ENCODE measurements at regions not wholly inside any gene's neighbourhood (a gene's known extent, or its start where the extent isn't known, plus 50 kb on each side); places are given as distances from the start of the nearest gene placed in this dataset.

DNA sequence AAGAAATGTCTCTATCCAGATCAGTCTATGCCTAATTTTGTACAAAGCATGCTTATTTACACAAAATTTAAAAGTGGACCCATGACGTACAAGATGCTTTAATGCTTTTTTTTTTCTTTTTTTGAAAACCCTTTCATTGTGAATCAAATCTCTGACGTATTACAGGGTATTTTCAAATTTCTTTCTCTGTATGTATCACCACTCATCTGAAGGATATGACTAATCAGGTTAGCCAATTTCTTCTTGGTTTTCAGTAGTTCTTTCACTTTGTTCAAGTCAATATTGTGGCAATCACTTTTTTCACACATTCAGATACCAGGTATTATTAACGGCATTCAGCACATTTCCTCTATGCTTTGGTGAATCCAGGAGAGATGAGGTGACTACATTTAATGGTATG, 685.3 kb downstream of the TRHDE start:
- H3K27ac ChIP-seq, result no peak overlapping the region
- no peaks in the 10 kb centered on the region for H3K4me1 ChIP-seq
- H3K4me3 ChIP-seq, result no peak overlapping the region
- TF ChIP-seq POLR2AphosphoS5 (IDR thresholded peaks at IDR 0.05) (no peak), POLR2A (IDR thresholded peaks at IDR 0.05) (no peak)
- TF ChIP-seq, protein P1, sequence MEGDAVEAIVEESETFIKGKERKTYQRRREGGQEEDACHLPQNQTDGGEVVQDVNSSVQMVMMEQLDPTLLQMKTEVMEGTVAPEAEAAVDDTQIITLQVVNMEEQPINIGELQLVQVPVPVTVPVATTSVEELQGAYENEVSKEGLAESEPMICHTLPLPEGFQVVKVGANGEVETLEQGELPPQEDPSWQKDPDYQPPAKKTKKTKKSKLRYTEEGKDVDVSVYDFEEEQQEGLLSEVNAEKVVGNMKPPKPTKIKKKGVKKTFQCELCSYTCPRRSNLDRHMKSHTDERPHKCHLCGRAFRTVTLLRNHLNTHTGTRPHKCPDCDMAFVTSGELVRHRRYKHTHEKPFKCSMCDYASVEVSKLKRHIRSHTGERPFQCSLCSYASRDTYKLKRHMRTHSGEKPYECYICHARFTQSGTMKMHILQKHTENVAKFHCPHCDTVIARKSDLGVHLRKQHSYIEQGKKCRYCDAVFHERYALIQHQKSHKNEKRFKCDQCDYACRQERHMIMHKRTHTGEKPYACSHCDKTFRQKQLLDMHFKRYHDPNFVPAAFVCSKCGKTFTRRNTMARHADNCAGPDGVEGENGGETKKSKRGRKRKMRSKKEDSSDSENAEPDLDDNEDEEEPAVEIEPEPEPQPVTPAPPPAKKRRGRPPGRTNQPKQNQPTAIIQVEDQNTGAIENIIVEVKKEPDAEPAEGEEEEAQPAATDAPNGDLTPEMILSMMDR (IDR thresholded peaks at IDR 0.05), result no peak
- no peaks in the 10 kb centered on the region for H3K27me3 ChIP-seq
- no peak for DNase-seq (ENCODE audit: low spot score in 2 of 2)
- H3K36me3 ChIP-seq, result no peaks in the 10 kb centered on the region
- intact Hi-C loops (cut with DNase I; ENCODE audit: low total_unique reads), result no loop called here
- no peaks in the 10 kb centered on the region for H3K9me3 ChIP-seq

DNA sequence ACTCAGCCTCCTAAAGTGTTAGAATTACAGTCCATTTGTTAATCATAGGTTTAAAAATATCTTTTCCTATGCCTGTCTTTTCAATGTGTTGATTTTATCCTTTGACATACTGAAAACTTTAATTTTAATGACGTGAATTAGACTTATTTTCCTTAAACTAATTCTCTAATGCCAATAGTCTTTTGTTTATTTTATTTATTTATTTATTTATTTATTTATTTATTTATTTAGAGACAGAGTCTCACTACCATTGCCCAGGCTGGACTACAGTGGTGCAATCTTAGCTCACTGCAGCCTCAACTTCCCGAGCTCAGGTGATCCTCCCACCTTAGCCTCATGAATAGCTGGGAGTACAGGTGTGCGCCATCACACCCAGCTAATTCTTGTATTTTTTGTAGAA, 694.5 kb downstream of the TRHDE start:
- Histone ChIP-seq H3K27ac (no peak overlapping the region), H3K36me3 (no peaks in the 10 kb centered on the region), H3K4me1 (no peaks in the 10 kb centered on the region), H3K9me3 (no peaks in the 10 kb centered on the region), H3K27me3 (no peaks in the 10 kb centered on the region), H3K4me3 (no peak overlapping the region)
- no peak for DNase-seq (ENCODE audit: low spot score in 2 of 2)
- intact Hi-C loops (cut with DNase I; ENCODE audit: low total_unique reads), result no loop called here
- no peak for TF ChIP-seq POLR2A (IDR thresholded peaks at IDR 0.05)
- TF ChIP-seq, protein P1 (IDR thresholded peaks at IDR 0.05), result no peak
- TF ChIP-seq POLR2AphosphoS5 (IDR thresholded peaks at IDR 0.05), result no peak

DNA sequence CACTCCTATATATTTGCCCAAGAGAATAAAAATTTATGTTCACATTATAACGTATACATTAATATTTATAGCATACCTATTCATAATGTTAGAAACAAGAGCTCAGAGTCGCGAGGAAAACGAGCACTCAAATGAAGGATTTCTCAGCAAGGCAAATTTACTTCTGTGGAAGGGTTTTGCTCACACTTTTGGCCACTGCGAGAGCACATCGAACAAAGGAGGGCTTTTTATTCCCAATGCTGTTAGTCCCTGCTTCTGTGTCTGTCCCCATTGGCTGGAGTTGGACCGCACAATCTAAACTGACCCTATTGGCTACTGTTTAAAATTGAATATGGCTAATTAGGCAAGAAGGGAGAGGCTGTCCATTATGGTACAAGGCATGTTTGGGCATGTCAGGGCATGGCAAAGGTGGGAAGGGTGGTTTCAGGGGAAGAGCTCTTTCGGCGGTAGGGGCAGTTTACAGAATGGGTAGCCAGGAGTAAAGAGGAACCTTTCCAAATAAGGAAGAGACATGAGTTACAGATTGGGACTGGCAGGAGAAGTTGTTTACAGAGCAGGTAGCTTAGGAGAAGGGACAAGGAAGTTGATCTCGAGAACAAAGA, 702.9 kb downstream of the TRHDE start:
- DNase-seq (ENCODE audit: low spot score in 2 of 2), result no peak
- TF ChIP-seq POLR2A (IDR thresholded peaks at IDR 0.05), result no peak
- TF ChIP-seq POLR2AphosphoS5 (IDR thresholded peaks at IDR 0.05), result no peak
- TF ChIP-seq, protein P1 (IDR thresholded peaks at IDR 0.05), result no peak
- Histone ChIP-seq H3K27ac (no peak overlapping the region), H3K4me3 (no peak overlapping the region), H3K4me1 (no peaks in the 10 kb centered on the region), H3K36me3 (no peaks in the 10 kb centered on the region), H3K9me3 (peaks cover 0 to 6% of the 10 kb centered on the region in 2 donors), H3K27me3 (no peaks in the 10 kb centered on the region)
- intact Hi-C loops (cut with DNase I; ENCODE audit: low total_unique reads), result no loop called here

DNA sequence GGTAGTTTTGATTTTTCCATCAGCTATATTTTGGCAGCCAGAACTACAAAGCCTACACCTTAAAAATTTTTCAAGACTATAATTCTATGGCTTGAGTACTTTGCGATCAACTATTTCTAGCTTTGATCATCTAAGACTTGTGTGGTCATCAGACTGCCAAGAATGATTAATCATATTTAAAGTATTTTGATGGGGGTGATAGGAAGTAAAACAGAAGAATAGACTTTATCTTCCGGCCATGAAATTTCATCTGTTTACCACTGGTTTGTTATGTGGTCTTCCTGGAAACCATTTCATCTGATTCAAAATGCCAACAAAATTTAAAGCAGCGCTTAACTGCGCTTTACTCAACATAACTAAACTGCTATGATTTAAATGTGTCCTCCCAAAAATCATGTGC, 706.8 kb downstream of the TRHDE start:
- H3K4me3 ChIP-seq, result no peak overlapping the region
- H3K36me3 ChIP-seq, result no peaks in the 10 kb centered on the region
- no peak overlapping the region for H3K27ac ChIP-seq
- no peak for DNase-seq (ENCODE audit: low spot score in 2 of 2)
- TF ChIP-seq POLR2AphosphoS5 (IDR thresholded peaks at IDR 0.05), result no peak
- no peak for TF ChIP-seq POLR2A (IDR thresholded peaks at IDR 0.05)
- TF ChIP-seq, protein P1 (IDR thresholded peaks at IDR 0.05), result no peak
- H3K4me1 ChIP-seq, result no peaks in the 10 kb centered on the region
- no peaks in the 10 kb centered on the region for H3K27me3 ChIP-seq
- H3K9me3 ChIP-seq, result peaks cover 0 to 6% of the 10 kb centered on the region in 2 donors
- intact Hi-C loops (cut with DNase I; ENCODE audit: low total_unique reads), result no loop called here

DNA sequence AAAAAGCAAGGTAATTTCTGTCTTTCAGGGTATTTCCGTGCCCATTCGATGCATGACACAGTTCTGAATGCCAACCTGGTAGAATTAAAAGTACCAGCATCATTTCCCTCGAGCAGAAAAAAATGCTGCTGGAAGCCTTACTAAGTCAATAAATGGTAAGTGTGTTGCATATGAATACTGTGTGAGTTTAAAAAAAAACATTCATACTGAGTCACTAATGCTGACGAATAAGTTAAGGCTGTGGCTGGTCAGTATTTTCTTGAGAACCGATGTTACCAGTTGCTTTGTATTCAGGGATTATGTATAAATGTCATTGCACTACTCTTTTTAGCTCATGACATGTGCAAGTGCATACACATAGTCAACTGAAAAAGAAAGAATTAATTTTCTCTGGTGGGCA, 710.2 kb downstream of the TRHDE start:
- Histone ChIP-seq H3K36me3 (no peaks in the 10 kb centered on the region), H3K9me3 (no peaks in the 10 kb centered on the region), H3K4me1 (no peaks in the 10 kb centered on the region), H3K27ac (no peak overlapping the region), H3K27me3 (no peaks in the 10 kb centered on the region), H3K4me3 (no peak overlapping the region)
- DNase-seq (ENCODE audit: low spot score in 2 of 2), result no peak
- intact Hi-C loops (cut with DNase I; ENCODE audit: low total_unique reads), result no loop called here
- TF ChIP-seq POLR2A (IDR thresholded peaks at IDR 0.05) (no peak), POLR2AphosphoS5 (IDR thresholded peaks at IDR 0.05) (no peak)

DNA sequence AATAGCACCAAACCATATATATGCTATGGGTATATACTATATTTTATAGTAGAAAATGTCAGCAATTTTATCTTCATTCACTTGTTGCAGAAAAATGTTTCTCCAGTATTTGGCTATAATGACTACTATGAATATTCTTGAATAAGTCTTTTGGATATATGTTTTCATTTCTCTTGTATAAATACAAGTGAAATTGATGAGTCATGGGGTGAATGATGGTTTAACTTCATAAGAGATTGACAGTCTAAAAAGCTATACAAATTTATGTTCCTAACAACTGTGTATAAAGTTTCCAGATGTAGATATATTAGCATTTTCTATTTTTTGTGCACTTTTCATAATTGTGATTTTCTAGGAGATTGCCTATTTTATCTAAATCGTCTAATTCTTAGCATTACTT, 714.8 kb downstream of the TRHDE start:
- Histone ChIP-seq H3K4me1 (no peaks in the 10 kb centered on the region), H3K9me3 (no peaks in the 10 kb centered on the region), H3K27ac (no peak overlapping the region), H3K36me3 (no peaks in the 10 kb centered on the region), H3K27me3 (no peaks in the 10 kb centered on the region), H3K4me3 (no peak overlapping the region)
- TF ChIP-seq, protein P1 (IDR thresholded peaks at IDR 0.05), result no peak
- no peak for TF ChIP-seq POLR2AphosphoS5 (IDR thresholded peaks at IDR 0.05)
- TF ChIP-seq POLR2A (IDR thresholded peaks at IDR 0.05), result no peak
- no peak for DNase-seq (ENCODE audit: low spot score in 2 of 2)
- intact Hi-C loops (cut with DNase I; ENCODE audit: low total_unique reads), result no loop called here

Measured in breast epithelium (tissue), 4 donors.